HAP-1 (cell line): ENCODE measurements at regions not wholly inside any gene's neighbourhood (a gene's known extent, or its start where the extent isn't known, plus 50 kb on each side); places are given as distances from the start of the nearest gene placed in this dataset.

ENCODE experiments used
- DNase-seq, 2 experiments: peaks; one replicate each; pipeline ENCODE4 v3.0.0-alpha.2; 2016 to 2020; ENCODE audit warnings: low spot score in 2 of 2
- H3K27me3 ChIP-seq: fragments of 250-450 bp; sonication (Bioruptor Pico); 2 replicates; pipeline ENCODE4 v1.5.1; 2020; ENCODE audit warnings: low read depth, mild to moderate bottlenecking, moderate library complexity
- H3K36me3 ChIP-seq: fragments of 250-450 bp; sonication (Bioruptor Pico); replicated peaks from 2 replicates; pipeline ENCODE4 v1.5.1; 2020; ENCODE audit warnings: mild to moderate bottlenecking
- H3K4me1 ChIP-seq: fragments of 250-450 bp; sonication (Bioruptor Pico); 2 replicates; pipeline ENCODE4 v1.5.1; 2020; ENCODE audit warnings: mild to moderate bottlenecking
- H3K4me3 ChIP-seq: fragments of 250-450 bp; sonication (Bioruptor Pico); 2 replicates; pipeline ENCODE4 v1.5.1; 2020; ENCODE audit warnings: mild to moderate bottlenecking, moderate library complexity
- H3K9me3 ChIP-seq: fragments of 250-450 bp; sonication (Bioruptor Pico); 2 replicates; pipeline ENCODE4 v1.5.1; 2020; ENCODE audit warnings: mild to moderate bottlenecking, moderate library complexity
- in situ Hi-C: fragments of 300-500 bp; cut with MboI; formaldehyde crosslinking; loops from 3 replicates; pipeline ENCODE4 v1.14.3; 2020; ENCODE audit warnings: low sequenced_read_pairs, inconsistent platforms, mixed read lengths

DNA sequence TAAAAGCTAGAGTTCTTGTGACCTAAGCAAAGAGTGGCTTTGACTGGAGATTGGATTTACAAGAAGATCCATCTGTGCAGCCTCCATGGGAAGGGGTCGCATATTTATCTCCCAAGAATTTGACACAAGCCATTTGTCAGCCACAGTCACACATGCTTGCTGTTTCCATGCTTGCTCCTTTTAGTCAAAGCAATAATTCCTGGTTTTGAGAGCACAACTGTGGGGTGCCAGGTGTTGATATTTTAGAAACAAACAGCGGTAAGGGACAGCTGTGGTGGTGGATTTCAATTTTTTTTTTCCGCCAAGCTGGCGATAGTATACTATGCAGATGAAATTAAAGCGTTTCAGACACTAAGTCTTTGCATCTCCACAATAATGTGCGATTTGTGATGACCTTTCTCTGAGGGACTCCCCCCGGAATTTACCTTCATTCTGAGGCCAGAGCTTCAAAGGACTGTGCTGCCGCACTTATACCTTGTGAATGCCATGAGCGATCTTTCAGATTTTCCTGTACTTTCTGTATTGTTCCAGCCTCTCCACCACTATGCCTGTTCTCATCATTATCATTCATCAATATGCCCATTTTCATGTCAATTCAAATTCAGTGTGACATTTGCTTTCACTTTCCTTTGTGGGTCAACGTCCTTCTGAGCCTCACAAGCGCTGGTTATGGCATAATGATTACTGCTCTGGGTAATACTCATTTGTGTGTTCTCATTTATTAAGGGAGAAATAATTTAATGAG lies 108.2 kb upstream of the KBTBD8 start:
- H3K27me3 ChIP-seq: no peaks in the 10 kb centered on the region
- no peak overlapping the region for H3K4me3 ChIP-seq

DNA sequence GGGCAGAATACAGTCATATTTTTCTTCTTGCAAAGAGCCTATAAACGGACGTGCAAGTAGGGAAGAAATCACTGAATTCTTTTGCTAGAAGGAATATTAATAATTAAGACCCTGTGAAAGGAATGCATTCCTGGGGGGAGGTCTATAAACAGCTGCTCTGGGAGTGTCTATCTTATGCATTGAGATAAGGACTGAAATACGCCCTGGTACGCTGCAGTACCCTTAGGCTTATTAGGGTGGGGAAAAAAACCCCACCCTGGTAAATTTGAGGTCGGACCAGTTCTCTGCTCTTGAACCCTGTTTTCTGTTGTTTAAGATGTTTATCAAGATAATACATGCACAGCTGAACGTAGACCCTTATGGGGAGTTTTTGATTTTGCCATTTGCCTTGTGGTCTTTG lies 100.0 kb upstream of the KBTBD8 start:
- peak in 1 of 2 experiments; percentile 22 for DNase-seq
- peaks cover 11% of the 10 kb centered on the region for H3K9me3 ChIP-seq
- H3K4me3 ChIP-seq: no peak overlapping the region
- H3K4me1 ChIP-seq: no peaks in the 10 kb centered on the region
- no peaks in the 10 kb centered on the region for H3K27me3 ChIP-seq
- in situ Hi-C loops: no loop called here
- H3K36me3 ChIP-seq: no peaks in the 10 kb centered on the region

More for the DNA sequence above, 108.2 kb upstream of the KBTBD8 start:
- no peak for DNase-seq
- Histone ChIP-seq H3K4me1 (peaks cover 4% of the 10 kb centered on the region; the same call in 1 of the 2 replicates), H3K36me3 (no peaks in the 10 kb centered on the region), H3K9me3 (no peaks in the 10 kb centered on the region)
- in situ Hi-C loops: no loop called here

DNA sequence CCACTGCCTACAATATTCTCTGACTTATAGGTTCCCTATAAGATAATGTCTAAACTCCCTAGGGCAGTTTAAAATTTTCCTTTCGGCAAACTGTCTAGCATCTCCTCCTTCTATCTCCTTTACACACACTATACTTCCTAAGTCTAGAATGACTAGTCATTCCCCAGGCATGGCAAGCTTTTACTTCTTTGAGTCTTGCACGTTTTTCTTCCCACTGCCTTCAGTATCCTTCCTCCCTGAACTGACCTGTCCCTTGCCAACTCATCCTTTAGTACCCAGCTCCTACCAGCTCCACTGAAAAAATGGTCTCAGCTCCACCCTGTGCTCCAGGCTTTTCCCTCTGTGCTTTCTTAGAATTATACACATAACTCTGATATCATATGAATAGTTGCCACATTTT lies 93.8 kb upstream of the KBTBD8 start:
- H3K4me3 ChIP-seq: no peak overlapping the region
- in situ Hi-C loops: no loop called here
- no peaks in the 10 kb centered on the region for H3K36me3 ChIP-seq
- no peaks in the 10 kb centered on the region for H3K27me3 ChIP-seq
- peaks cover 5% of the 10 kb centered on the region; the same call in 1 of the 2 replicates for H3K9me3 ChIP-seq
- peaks cover 7% of the 10 kb centered on the region for H3K4me1 ChIP-seq
- DNase-seq: no peak

DNA sequence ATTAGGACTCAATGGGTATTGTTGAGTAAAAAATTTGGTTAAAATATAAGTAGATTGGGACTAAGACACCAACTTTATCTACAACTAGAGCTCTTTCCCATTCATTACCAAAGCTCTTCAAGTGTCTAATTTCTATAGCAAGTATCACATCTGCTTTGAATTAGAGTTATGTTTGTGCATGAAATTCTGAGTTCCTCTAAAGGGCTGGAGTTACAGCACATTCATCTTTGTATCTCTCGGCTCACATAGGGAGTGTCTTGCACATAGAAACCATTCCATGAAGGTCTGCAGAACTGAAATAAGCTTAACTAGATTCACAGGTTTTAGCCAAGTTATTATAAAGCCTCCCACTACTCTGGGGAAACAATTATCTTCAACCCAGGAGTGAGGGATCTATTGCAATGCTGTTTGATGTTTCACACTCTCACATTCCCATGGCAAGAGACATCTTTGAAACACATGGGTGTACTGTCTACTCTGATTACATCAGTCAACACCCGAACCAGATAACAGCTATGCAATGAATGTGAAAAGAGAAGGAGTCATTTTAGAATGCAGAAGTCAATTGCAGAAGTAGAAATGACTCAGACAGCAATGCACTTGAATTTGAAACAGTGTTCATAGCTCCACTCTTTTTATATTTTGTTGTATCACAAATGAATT lies 93.1 kb upstream of the KBTBD8 start:
- Histone ChIP-seq H3K27me3 (no peaks in the 10 kb centered on the region), H3K9me3 (peaks cover 4% of the 10 kb centered on the region; the same call in 1 of the 2 replicates), H3K4me1 (peaks cover 13% of the 10 kb centered on the region), H3K4me3 (no peak overlapping the region), H3K36me3 (no peaks in the 10 kb centered on the region)
- DNase-seq: no peak
- in situ Hi-C loops: no loop called here

DNA sequence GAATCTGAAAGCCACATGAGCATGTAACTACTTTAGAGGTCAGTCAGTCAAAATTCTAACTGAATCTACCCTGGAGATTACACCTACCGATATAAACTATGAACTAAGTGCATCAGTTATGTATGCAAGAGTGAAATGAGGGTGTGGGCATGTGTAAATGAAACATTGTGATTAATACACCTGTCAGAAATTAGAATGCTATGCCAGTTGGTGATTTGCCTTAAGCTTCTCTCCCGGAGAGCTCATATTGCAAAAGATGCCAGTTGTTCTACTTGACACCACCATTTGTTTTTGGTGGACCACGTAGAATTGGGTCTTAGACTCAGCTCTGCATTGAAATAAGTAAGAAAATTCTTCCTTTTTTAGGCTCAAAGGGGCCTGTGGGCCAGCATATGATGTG lies 91.0 kb upstream of the KBTBD8 start:
- Histone ChIP-seq H3K4me3 (no peak overlapping the region), H3K4me1 (peaks cover 27% of the 10 kb centered on the region), H3K27me3 (no peaks in the 10 kb centered on the region), H3K36me3 (no peaks in the 10 kb centered on the region), H3K9me3 (peaks cover 8% of the 10 kb centered on the region)
- in situ Hi-C loops: no loop called here
- no peak for DNase-seq

DNA sequence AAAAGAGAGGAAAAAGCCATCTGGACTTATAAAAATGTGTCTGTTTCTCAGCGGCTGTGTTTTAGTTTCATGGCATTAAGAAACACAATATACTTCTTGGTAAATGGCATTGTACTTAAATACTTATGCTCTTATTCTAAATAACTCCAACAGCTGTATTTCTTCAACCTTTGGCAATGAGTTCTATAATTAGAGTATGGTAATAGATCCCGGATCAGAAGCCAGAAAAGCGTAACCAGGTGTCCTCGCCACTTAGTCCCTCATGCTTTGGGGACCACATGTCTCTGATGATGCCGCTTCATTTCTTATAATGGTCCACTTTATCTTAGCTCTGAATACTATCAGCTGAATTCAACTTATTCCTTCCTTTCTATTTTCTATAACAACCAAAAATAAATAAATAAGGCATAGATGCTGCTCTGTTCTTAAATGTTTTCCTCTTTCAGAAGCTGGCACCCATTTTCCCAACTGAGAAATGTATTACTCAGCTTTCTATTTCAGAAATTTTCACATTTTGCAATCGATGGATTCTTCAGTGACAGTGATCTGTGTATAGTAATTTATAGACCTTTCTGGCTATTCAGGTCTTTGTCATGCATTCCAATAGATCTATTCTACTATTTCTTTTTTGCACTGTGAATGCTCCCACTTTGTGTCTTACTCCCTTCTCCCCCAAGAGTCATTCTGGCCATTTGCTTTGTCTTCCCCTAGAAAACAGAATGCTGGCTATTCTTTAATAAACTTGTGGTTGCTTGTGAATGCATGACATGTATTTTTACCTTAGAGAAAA lies 87.6 kb upstream of the KBTBD8 start:
- peaks cover 27% of the 10 kb centered on the region for H3K4me1 ChIP-seq
- H3K27me3 ChIP-seq: no peaks in the 10 kb centered on the region
- peaks cover 15% of the 10 kb centered on the region for H3K9me3 ChIP-seq
- H3K36me3 ChIP-seq: no peaks in the 10 kb centered on the region
- H3K4me3 ChIP-seq: no peak overlapping the region
- DNase-seq: peak; percentile 32 to 94
- in situ Hi-C loops: no loop called here

DNA sequence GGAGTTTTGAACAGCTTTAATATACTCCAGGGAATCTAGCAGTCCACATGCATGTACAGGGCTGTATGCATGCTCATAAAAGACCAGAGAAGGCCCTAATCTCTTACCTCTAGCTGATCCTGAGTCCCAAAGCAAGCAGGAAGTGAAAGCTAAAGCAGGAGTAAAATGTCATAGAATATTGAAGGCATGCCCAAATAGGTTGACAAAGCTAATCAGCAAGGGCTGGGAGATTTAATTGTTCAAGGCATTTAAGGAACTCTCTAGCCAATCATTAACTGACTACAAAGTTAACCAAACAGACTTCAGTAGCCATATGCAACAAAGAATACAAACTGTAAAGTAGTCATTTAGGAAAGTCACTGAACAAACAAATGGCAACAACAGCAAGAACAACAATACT lies 85.8 kb upstream of the KBTBD8 start:
- no peaks in the 10 kb centered on the region for H3K27me3 ChIP-seq
- peaks cover 18% of the 10 kb centered on the region for H3K9me3 ChIP-seq
- H3K4me1 ChIP-seq: peaks cover 27% of the 10 kb centered on the region
- no peak overlapping the region for H3K4me3 ChIP-seq
- no peak for DNase-seq
- in situ Hi-C loops: no loop called here
- H3K36me3 ChIP-seq: no peaks in the 10 kb centered on the region

DNA sequence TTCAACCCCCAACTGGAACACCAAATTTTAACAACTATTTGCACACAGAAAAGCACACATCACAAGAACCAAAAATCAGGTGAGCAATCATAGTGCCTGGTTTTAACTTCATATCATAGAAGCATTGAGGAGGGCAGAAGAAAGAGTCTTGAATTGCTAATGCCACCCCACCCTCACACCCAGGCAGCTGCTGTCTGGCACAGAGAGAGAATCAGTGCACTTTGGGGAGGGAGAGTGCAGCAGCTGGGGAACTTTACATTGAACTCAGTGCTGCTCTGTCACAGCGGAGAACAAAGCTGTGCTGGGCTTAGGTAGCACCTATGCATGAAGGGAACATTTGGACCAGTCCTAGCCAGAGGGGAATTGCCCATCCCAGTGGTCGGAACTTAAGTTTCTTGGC lies 76.0 kb upstream of the KBTBD8 start:
- Histone ChIP-seq H3K9me3 (no peaks in the 10 kb centered on the region), H3K4me1 (peaks cover 5% of the 10 kb centered on the region; the same call in 1 of the 2 replicates), H3K36me3 (no peaks in the 10 kb centered on the region), H3K4me3 (no peak overlapping the region), H3K27me3 (no peaks in the 10 kb centered on the region)
- DNase-seq: no peak
- in situ Hi-C loops: no loop called here

DNA sequence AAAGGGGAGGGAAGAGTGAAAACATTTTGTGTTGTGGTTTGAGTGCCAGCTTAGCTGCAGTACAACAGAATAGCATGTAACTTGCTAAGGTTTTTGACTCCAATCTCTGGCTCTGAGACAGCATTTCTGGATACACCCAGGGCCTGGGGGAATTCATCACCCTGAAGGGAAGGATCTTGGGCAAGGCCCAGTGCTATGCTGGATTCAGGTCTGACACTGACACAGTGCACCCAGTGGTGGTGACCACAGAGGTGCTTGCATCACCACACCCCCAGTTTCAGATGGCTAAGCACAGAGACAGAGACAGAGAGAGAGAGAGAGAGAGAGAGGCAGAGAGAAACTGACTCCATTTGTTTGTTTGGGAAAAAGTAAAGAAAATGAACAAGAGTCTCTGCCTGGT lies 74.1 kb upstream of the KBTBD8 start:
- Histone ChIP-seq H3K9me3 (no peaks in the 10 kb centered on the region), H3K36me3 (no peaks in the 10 kb centered on the region), H3K4me3 (no peak overlapping the region), H3K27me3 (no peaks in the 10 kb centered on the region), H3K4me1 (peaks cover 5% of the 10 kb centered on the region; the same call in 1 of the 2 replicates)
- no peak for DNase-seq
- in situ Hi-C loops: no loop called here

DNA sequence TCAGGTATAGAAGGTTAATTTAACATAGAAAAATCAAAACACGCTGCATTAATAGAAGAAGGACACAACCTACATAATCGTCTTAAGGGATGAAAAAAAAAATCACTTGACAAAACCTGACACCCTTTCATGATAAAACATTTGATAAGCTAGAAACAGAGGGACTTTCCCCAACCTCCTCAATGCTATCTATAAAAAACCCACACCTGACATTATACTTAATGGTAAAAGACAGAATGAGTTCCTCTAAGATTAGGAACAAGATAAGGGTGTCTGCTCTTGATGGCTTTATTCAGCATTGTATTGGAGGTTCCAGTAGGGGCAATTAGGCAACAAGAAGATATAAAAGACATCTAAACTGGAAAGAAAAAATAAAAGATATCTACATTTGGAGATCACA lies 69.9 kb upstream of the KBTBD8 start:
- Histone ChIP-seq H3K9me3 (no peaks in the 10 kb centered on the region), H3K27me3 (no peaks in the 10 kb centered on the region), H3K36me3 (no peaks in the 10 kb centered on the region), H3K4me3 (no peak overlapping the region), H3K4me1 (peaks cover 42% of the 10 kb centered on the region)
- no peak for DNase-seq
- in situ Hi-C loops: no loop called here

DNA sequence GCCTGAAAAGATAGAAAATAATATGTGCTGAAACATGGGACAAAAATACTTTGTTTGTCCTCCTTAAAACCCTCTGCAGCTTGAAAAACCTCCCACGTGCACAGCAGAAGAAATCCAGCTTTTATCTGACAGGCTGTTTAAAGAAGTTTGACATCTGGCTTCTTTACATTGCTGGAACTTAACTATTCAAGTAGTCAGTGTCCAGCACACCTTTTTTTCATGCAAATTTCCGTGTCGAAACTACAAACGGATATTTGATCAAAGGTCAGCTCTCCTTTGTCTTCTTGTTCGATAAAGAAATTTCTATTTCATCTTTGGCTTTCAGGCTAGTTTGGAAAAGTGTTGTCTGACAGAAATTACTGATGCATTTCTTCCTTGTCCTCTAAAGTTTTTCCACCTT lies 66.8 kb upstream of the KBTBD8 start:
- H3K36me3 ChIP-seq: no peaks in the 10 kb centered on the region
- H3K4me1 ChIP-seq: peaks cover 47% of the 10 kb centered on the region
- no peaks in the 10 kb centered on the region for H3K9me3 ChIP-seq
- H3K27me3 ChIP-seq: no peaks in the 10 kb centered on the region
- DNase-seq: peak; percentile 16 to 65
- in situ Hi-C loops: no loop called here
- H3K4me3 ChIP-seq: no peak overlapping the region

DNA sequence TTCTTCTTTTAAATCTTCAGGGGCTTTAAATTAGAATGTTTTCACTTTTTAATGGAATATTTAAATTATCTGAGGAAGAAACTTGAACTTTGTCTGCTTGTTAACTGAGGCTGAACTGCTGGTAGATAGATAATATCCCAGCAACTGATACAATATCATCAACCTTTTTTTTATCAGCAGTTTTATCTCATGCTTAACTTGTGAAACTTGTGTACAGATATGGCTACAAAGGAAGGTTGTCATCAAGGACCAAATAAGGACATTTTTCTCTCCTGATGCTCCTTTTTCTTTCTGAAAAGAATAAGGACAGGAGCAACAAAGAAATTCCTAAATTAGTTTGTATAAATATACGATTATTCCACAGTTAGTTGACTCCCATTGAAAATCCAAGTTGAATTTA lies 66.4 kb upstream of the KBTBD8 start:
- no peak overlapping the region for H3K4me3 ChIP-seq
- H3K36me3 ChIP-seq: no peaks in the 10 kb centered on the region
- H3K4me1 ChIP-seq: peaks cover 44% of the 10 kb centered on the region
- no peaks in the 10 kb centered on the region for H3K27me3 ChIP-seq
- no peaks in the 10 kb centered on the region for H3K9me3 ChIP-seq
- no peak for DNase-seq
- in situ Hi-C loops: no loop called here

DNA sequence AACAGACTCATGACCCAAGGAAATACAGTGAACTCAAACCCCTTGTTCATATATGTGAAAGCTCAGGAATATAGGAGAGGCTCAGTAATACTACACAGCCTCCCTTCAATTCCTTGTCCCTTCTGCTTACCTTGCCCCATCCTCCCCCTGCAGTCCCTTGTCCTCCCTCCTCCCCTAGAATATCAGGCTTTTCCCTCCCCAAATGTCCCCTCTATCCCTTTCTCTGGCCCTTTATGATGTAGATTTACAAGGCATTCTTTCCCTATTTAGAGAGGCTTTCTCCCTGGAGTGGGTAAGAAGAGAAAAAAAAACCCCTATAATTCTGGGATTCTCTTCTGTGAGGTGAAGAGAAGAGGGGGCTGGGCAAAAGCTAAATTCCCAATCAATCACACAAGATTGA lies 64.9 kb upstream of the KBTBD8 start:
- Histone ChIP-seq H3K27me3 (no peaks in the 10 kb centered on the region), H3K4me1 (peaks cover 44% of the 10 kb centered on the region), H3K9me3 (no peaks in the 10 kb centered on the region), H3K36me3 (no peaks in the 10 kb centered on the region), H3K4me3 (no peak overlapping the region)
- in situ Hi-C loops: no loop called here
- peak; percentile 45 to 81 for DNase-seq

DNA sequence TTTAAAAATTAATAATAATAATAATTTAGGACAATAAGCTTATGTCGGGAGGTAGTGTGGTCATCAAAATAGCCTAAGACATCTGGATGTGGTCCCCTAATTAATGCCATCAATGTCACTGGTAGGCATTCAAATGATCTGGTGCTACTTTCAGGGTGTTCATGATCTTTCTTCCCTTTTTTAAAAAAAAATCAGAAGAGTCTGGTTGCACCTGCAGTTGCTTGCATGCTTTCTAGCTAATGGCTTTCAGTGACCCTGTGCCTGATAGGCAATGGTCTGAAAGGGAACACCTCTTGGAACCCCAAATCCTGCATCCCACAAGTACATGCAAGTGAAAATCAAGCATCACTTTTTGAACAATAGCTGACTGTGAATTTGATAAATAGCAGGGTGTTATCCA lies 64.1 kb upstream of the KBTBD8 start:
- Histone ChIP-seq H3K4me3 (no peak overlapping the region), H3K4me1 (peaks cover 47% of the 10 kb centered on the region), H3K36me3 (no peaks in the 10 kb centered on the region), H3K27me3 (no peaks in the 10 kb centered on the region), H3K9me3 (no peaks in the 10 kb centered on the region)
- no peak for DNase-seq
- in situ Hi-C loops: no loop called here
